C4-2B (cell line): ENCODE measurements at regions not wholly inside any gene's neighbourhood (a gene's known extent, or its start where the extent isn't known, plus 50 kb on each side); places are given as distances from the start of the nearest gene placed in this dataset.

ENCODE experiments used
- H3K27ac ChIP-seq: fragments of 450-650 bp; 2 replicates; pipeline ENCODE4 v1.5.1; 2017
- CTCF ChIP-seq: fragments of 450-650 bp; conservative IDR thresholded peaks from 2 replicates; pipeline ENCODE4 v1.5.1; 2017; ENCODE audit warnings: mild to moderate bottlenecking
- ZFX ChIP-seq: fragments of 450-650 bp; IDR thresholded peaks from 2 replicates; pipeline ENCODE4 v1.6.1; 2017

- no peak overlapping the region for H3K27ac ChIP-seq
- TF ChIP-seq CTCF, result no peak
- no peak for TF ChIP-seq ZFX
Measured at GRCh38 chr5:26660116-26660515, 378.3 kb downstream of the CDH9 start.

GRCh38 chr5:26649000-26649399 is 389.4 kb downstream of the CDH9 start:
- H3K27ac ChIP-seq, result no peak overlapping the region; the same call in 1 of the 2 replicates
- no peak for TF ChIP-seq ZFX
- no peak for TF ChIP-seq CTCF

- TF ChIP-seq ZFX (no peak), CTCF (no peak)
- H3K27ac ChIP-seq, result no peak overlapping the region
Measured at GRCh38 chr5:26647781-26648180, 390.6 kb downstream of the CDH9 start.

GRCh38 chr5:26645659-26646058 is 392.7 kb downstream of the CDH9 start:
- no peak overlapping the region for H3K27ac ChIP-seq
- TF ChIP-seq CTCF, result no peak

- H3K27ac ChIP-seq, result no peak overlapping the region
- TF ChIP-seq ZFX (no peak), CTCF (no peak)
Measured at GRCh38 chr5:26641492-26641891, 396.9 kb downstream of the CDH9 start.

- H3K27ac ChIP-seq, result no peak overlapping the region
- TF ChIP-seq ZFX (no peak), CTCF (no peak)
Measured at GRCh38 chr5:26625099-26625498, 413.3 kb downstream of the CDH9 start.

GRCh38 chr5:26622947-26623346 is 415.4 kb downstream of the CDH9 start:
- TF ChIP-seq ZFX (no peak), CTCF (no peak)
- no peak overlapping the region for H3K27ac ChIP-seq
